Thoracic aorta (tissue), 2 donors: ENCODE measurements at regions not wholly inside any gene's neighbourhood (a gene's known extent, or its start where the extent isn't known, plus 50 kb on each side); places are given as distances from the start of the nearest gene placed in this dataset.
"Not testable (repeated sequence)": the region's sequence is repeated elsewhere in the genome, so short reads cannot be mapped to it uniquely, and the experiment has no call there.

Experiments used
- ATAC-seq: fragments of 150-250 bp; one replicate; pipeline ENCODE4 v1.8.0; 2017; ENCODE audit warnings: low read depth; ENCODE audit not compliant: insufficient number of reproducible peaks, low FRiP score
- DNase-seq: peaks from one replicate; pipeline ENCODE4 v3.0.0-alpha.2; 2020; ENCODE audit warnings: low spot score
- H3K27ac ChIP-seq, 2 donors: fragments of 200-600 bp; sonication (generic); 1 replicate in 1 of 2; 2 replicates in 1 of 2; pipeline ENCODE4 v1.5.1; 2016; ENCODE audit warnings: mild to moderate bottlenecking in 2 of 2, moderate library complexity in 2 of 2
- H3K27me3 ChIP-seq: fragments of 200-600 bp; sonication (generic); replicated peaks from 2 replicates; pipeline ENCODE4 v1.6.0; 2016; ENCODE audit warnings: mild to moderate bottlenecking; ENCODE audit not compliant: insufficient read depth
- H3K36me3 ChIP-seq: fragments of 200-600 bp; sonication (generic); one replicate; pipeline ENCODE4 v1.5.1; 2016
- H3K4me1 ChIP-seq, 2 donors: fragments of 200-600 bp; sonication (generic); 1 replicate in 1 of 2; 2 replicates in 1 of 2; pipeline versions ENCODE4 v1.5.1 to v1.6.0; 2016; ENCODE audit warnings: low read depth in 2 of 2, mild to moderate bottlenecking in 1 of 2; ENCODE audit not compliant: control insufficient read depth in 1 of 2
- H3K4me3 ChIP-seq: fragments of 200-600 bp; sonication (generic); 2 replicates; pipeline ENCODE4 v1.5.1; 2016; ENCODE audit warnings: mild to moderate bottlenecking
- H3K9me3 ChIP-seq: fragments of 200-600 bp; sonication (generic); 2 replicates; pipeline ENCODE4 v1.5.1; 2016
- CTCF ChIP-seq: fragments of 200-600 bp; sonication (generic); IDR thresholded peaks from one replicate; pipeline ENCODE4 v1.5.1; 2019; ENCODE audit warnings: antibody characterized with exemption

GRCh38 chr2:94725543-94725942 is 145.7 kb upstream of the TEKT4 start:
- no peaks in the 10 kb centered on the region for H3K27me3 ChIP-seq
- H3K36me3 ChIP-seq = no peaks in the 10 kb centered on the region
- H3K27ac ChIP-seq = no peak overlapping the region
- DNase-seq = no peak
- H3K4me3 ChIP-seq = no peak overlapping the region
- no peaks in the 10 kb centered on the region for H3K4me1 ChIP-seq
- TF ChIP-seq CTCF = no peak
- ATAC-seq = no peak
- H3K9me3 ChIP-seq = no peaks in the 10 kb centered on the region

- H3K4me1 ChIP-seq, H3K9me3 ChIP-seq, DNase-seq, H3K27me3 ChIP-seq, H3K27ac ChIP-seq, H3K4me3 ChIP-seq, H3K36me3 ChIP-seq, ATAC-seq: not testable (repeated sequence)
Measured at GRCh38 chr2:94735536-94735935, 135.7 kb upstream of the TEKT4 start.

- not testable (repeated sequence) for H3K27me3 ChIP-seq, H3K9me3 ChIP-seq, H3K27ac ChIP-seq, H3K4me1 ChIP-seq, ATAC-seq, H3K4me3 ChIP-seq, DNase-seq, H3K36me3 ChIP-seq
Measured at GRCh38 chr2:94737145-94737544, 134.1 kb upstream of the TEKT4 start.

- not testable (repeated sequence) for DNase-seq, H3K4me3 ChIP-seq
Measured at GRCh38 chr2:94737736-94738342, 133.4 kb upstream of the TEKT4 start.

GRCh38 chr2:94753466-94753998 is 117.7 kb upstream of the TEKT4 start:
- no peak for ATAC-seq
- DNase-seq = no peak
- TF ChIP-seq CTCF = no peak

More at GRCh38 chr2:94737736-94738342, 133.4 kb upstream of the TEKT4 start:
- not testable (repeated sequence) for H3K9me3 ChIP-seq, ATAC-seq, H3K36me3 ChIP-seq, H3K27me3 ChIP-seq, H3K4me1 ChIP-seq, H3K27ac ChIP-seq

GRCh38 chr2:94758546-94758945 is 112.7 kb upstream of the TEKT4 start:
- no peaks in the 10 kb centered on the region for H3K27me3 ChIP-seq
- H3K4me1 ChIP-seq = no peaks in the 10 kb centered on the region
- no peak for TF ChIP-seq CTCF
- no peaks in the 10 kb centered on the region for H3K9me3 ChIP-seq
- ATAC-seq (no peak), DNase-seq (no peak)
- no peak overlapping the region for H3K4me3 ChIP-seq
- H3K27ac ChIP-seq = no peak overlapping the region
- H3K36me3 ChIP-seq = no peaks in the 10 kb centered on the region

More at GRCh38 chr2:94753466-94753998, 117.7 kb upstream of the TEKT4 start:
- no peak overlapping the region for H3K4me3 ChIP-seq
- H3K36me3 ChIP-seq = no peaks in the 10 kb centered on the region
- H3K27me3 ChIP-seq = no peaks in the 10 kb centered on the region
- no peak overlapping the region for H3K27ac ChIP-seq
- no peaks in the 10 kb centered on the region for H3K9me3 ChIP-seq
- no peaks in the 10 kb centered on the region for H3K4me1 ChIP-seq

GRCh38 chr2:94759211-94759610 is 112.0 kb upstream of the TEKT4 start:
- ATAC-seq = no peak
- Histone ChIP-seq H3K27ac (no peak overlapping the region), H3K27me3 (no peaks in the 10 kb centered on the region), H3K4me1 (no peaks in the 10 kb centered on the region), H3K36me3 (no peaks in the 10 kb centered on the region), H3K4me3 (no peak overlapping the region), H3K9me3 (no peaks in the 10 kb centered on the region)
- no peak for DNase-seq
- TF ChIP-seq CTCF = no peak
